Osteocyte (in vitro differentiated cells): ENCODE measurements at regions not wholly inside any gene's neighbourhood (a gene's known extent, or its start where the extent isn't known, plus 50 kb on each side); places are given as distances from the start of the nearest gene placed in this dataset.
"Not testable (repeated sequence)": the region's sequence is repeated elsewhere in the genome, so short reads cannot be mapped to it uniquely, and the experiment has no call there.

Experiments used
- DNase-seq: peaks from one replicate; pipeline ENCODE4 v3.0.0; 2021; ENCODE audit warnings: mixed read lengths; ENCODE audit not compliant: unreplicated experiment; ENCODE audit errors: extremely low spot score
- H3K27ac Mint-ChIP-seq: one replicate; pipeline ENCODE4 v1.8.0; 2021; ENCODE audit warnings: mild to moderate bottlenecking, mixed read lengths; ENCODE audit not compliant: unreplicated experiment
- H3K27me3 Mint-ChIP-seq: one replicate; pipeline ENCODE4 v1.8.0; 2021; ENCODE audit warnings: mixed read lengths; ENCODE audit not compliant: unreplicated experiment
- H3K36me3 Mint-ChIP-seq: one replicate; pipeline ENCODE4 v1.8.0; 2021; ENCODE audit warnings: mixed read lengths; ENCODE audit not compliant: unreplicated experiment
- H3K4me1 Mint-ChIP-seq: one replicate; pipeline ENCODE4 v1.8.0; 2021; ENCODE audit warnings: mixed read lengths; ENCODE audit not compliant: unreplicated experiment
- H3K4me3 Mint-ChIP-seq: one replicate; pipeline ENCODE4 v1.8.0; 2021; ENCODE audit warnings: mild to moderate bottlenecking, moderate library complexity, mixed read lengths; ENCODE audit not compliant: unreplicated experiment
- H3K9me3 Mint-ChIP-seq: one replicate; pipeline ENCODE4 v1.8.0; 2021; ENCODE audit warnings: mixed read lengths; ENCODE audit not compliant: unreplicated experiment
- TF ChIP-seq, protein P1 (sequence below): fragments of 200-600 bp; sonication (generic); IDR thresholded peaks from 2 replicates; pipeline ENCODE4 v1.5.0; 2021; ENCODE audit warnings: antibody characterized with exemption, mild to moderate bottlenecking, moderate library complexity

DNA sequence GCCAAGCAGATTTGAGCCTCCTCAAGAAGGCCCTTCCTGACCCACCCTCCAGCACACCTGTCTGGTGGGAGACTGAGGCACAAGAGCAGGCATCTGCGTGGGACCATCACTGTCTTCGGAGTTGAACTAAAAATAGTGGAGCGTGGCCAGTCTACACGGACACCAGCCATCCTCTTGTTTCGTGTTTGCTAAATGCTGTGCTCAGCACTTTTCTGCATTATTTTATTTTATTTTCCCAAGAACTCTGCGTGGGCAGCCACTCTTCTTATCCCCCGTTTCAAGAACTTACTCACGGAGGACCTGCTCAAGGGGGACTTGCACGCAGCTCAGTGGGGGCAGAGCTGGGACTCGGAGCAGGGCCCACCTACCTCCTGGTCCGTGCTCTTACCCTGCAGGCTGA lies 60.8 kb downstream of the SOCS3 start:
- H3K27me3 Mint-ChIP-seq, result no peaks in the 10 kb centered on the region
- DNase-seq, result no peak
- TF ChIP-seq, protein P1, sequence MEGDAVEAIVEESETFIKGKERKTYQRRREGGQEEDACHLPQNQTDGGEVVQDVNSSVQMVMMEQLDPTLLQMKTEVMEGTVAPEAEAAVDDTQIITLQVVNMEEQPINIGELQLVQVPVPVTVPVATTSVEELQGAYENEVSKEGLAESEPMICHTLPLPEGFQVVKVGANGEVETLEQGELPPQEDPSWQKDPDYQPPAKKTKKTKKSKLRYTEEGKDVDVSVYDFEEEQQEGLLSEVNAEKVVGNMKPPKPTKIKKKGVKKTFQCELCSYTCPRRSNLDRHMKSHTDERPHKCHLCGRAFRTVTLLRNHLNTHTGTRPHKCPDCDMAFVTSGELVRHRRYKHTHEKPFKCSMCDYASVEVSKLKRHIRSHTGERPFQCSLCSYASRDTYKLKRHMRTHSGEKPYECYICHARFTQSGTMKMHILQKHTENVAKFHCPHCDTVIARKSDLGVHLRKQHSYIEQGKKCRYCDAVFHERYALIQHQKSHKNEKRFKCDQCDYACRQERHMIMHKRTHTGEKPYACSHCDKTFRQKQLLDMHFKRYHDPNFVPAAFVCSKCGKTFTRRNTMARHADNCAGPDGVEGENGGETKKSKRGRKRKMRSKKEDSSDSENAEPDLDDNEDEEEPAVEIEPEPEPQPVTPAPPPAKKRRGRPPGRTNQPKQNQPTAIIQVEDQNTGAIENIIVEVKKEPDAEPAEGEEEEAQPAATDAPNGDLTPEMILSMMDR, result no peak
- peaks cover 8% of the 10 kb centered on the region for H3K4me1 Mint-ChIP-seq
- H3K27ac Mint-ChIP-seq, result no peak overlapping the region
- H3K36me3 Mint-ChIP-seq, result no peaks in the 10 kb centered on the region
- H3K4me3 Mint-ChIP-seq, result no peak overlapping the region
- H3K9me3 Mint-ChIP-seq, result no peaks in the 10 kb centered on the region

DNA sequence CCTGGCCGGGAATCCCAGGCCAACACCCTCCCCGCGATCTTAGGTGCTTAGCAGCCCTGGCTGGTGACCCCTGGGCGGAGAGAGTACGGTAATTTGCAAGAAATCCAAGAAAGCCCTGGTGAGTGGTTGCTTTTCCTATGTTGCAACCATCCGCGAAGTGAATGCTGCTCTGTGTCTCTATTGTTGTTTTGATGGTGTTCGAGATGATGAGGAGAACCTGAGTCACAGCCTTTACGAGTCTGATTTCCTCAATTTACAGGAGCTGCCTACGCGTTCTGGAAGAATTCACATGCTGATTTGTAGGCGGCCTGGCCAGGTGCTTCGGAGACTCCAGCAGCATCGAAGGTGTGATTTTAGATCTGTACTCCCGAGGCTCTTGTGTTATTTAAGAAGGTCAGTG lies 63.3 kb downstream of the TMEM235 start:
- TF ChIP-seq, protein P1, result no peak
- H3K4me1 Mint-ChIP-seq, result no peaks in the 10 kb centered on the region
- no peak overlapping the region for H3K4me3 Mint-ChIP-seq
- H3K27me3 Mint-ChIP-seq, result no peaks in the 10 kb centered on the region
- no peak for DNase-seq
- H3K27ac Mint-ChIP-seq, result no peak overlapping the region
- no peaks in the 10 kb centered on the region for H3K36me3 Mint-ChIP-seq
- no peaks in the 10 kb centered on the region for H3K9me3 Mint-ChIP-seq

DNA sequence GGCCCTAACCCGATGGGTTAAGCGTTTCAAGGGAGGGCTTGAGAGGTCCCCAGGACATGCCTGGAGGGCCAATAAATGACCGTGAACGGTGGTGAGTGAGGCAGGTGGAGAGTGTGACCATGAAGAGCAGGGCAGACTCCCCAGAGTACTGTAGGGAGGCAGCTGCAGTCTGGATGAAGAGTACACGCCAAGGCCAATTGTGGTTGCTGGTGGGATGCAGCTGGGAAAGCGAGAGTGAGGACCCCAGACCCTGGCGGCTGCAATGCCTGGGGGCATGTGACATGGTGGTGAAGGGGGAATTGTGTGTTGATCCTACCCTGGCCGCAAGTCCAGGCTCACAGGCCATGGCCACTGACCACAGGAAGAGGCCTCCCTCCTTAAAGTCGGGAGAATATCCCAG lies 62.9 kb downstream of the TMEM235 start:
- Mint-ChIP-seq H3K9me3 (no peaks in the 10 kb centered on the region), H3K36me3 (no peaks in the 10 kb centered on the region), H3K4me3 (no peak overlapping the region), H3K4me1 (no peaks in the 10 kb centered on the region), H3K27ac (no peak overlapping the region), H3K27me3 (no peaks in the 10 kb centered on the region)
- TF ChIP-seq, protein P1, result no peak
- no peak for DNase-seq

DNA sequence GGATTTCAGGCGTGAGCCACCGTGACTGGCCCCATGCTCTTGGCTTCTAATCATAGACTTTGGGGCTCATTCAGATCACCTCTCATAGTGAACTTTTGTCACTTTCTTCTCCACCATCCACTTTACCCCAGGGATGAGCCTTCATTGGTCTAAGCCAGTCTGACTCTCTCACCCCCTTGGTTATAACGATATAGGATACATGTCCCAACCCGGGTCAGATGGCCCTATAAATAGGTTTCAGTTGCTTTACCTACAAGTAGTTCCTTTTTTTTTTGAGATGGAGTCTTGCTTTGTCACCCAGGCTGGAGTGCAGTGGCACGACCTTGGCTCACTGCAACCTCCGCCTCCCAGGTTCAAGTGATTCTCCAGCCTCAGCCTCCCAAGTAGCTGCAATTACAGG lies 61.7 kb downstream of the TMEM235 start:
- H3K27ac Mint-ChIP-seq, DNase-seq, H3K27me3 Mint-ChIP-seq, H3K4me3 Mint-ChIP-seq, H3K9me3 Mint-ChIP-seq, H3K4me1 Mint-ChIP-seq, H3K36me3 Mint-ChIP-seq: not testable (repeated sequence)

DNA sequence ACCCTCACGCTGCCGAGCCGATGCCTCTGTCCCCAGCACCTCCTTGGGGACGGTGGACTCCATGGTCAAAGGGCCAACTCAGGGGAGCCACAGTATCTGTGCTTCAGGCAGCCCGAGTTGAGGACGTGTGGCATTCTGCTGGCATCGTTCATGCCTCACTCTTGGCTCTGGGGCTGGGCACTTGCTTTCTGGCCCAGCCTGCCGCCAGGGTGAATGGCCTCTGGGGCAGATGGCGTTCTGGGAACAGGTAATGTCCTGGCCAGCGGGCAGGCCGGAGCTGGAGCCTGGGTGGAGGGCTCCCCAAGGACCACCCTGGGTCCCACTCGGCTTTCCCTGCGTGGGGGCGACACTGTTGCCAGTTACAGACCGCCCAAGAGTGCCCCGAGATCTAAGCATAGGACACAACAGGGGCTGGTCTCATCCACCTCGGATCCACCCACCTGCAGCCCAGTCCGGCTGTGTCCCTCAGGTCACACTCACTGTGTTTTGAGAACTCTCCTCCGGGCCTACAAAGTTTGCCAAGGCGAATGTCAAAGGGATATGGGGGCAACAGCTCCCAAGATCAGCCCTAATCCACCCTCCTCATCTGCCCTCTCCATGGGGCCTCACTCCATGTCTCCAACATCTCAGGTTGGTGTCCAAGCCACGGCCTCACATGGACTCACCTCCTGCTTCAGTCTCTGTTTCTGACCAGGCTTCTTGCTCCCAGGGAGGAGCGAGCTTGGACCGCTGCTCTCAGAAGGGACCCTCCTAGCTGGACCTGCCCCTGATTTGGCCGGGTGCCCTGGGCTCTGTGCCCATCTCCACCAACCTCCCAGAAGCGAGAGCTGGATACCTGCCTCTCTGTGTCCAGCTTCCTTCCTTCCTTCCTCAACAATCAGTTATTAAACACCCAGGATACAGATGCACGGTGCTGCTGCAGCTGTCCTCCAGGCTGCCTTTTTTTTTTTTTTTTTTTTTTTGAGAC lies 60.8 kb downstream of the TMEM235 start:
- no peaks in the 10 kb centered on the region for H3K27me3 Mint-ChIP-seq
- H3K4me3 Mint-ChIP-seq, result no peak overlapping the region
- no peaks in the 10 kb centered on the region for H3K36me3 Mint-ChIP-seq
- no peaks in the 10 kb centered on the region for H3K4me1 Mint-ChIP-seq
- TF ChIP-seq, protein P1, result no peak
- H3K9me3 Mint-ChIP-seq, result no peaks in the 10 kb centered on the region
- no peak overlapping the region for H3K27ac Mint-ChIP-seq
- no peak for DNase-seq
